Upper lobe of left lung (tissue), 4 donors: ENCODE measurements at regions not wholly inside any gene's neighbourhood (a gene's known extent, or its start where the extent isn't known, plus 50 kb on each side); places are given as distances from the start of the nearest gene placed in this dataset.

Experiments used
- EP300 ChIP-seq, 4 donors: sonication (generic); formaldehyde crosslinking; IDR thresholded peaks; one replicate each; pipeline ENCODE4 v1.5.1; 2017; ENCODE audit warnings: antibody characterized with exemption in 4 of 4, control low read depth in 2 of 4
- POLR2A ChIP-seq, 4 donors: fragments of 450-650 bp; IDR thresholded peaks; one replicate each; pipeline ENCODE4 v1.5.1; 2016 to 2017; ENCODE audit warnings: antibody characterized with exemption in 4 of 4, mild to moderate bottlenecking in 2 of 4
- POLR2AphosphoS5 ChIP-seq, 2 donors: sonication (generic); formaldehyde crosslinking; IDR thresholded peaks; one replicate each; pipeline ENCODE4 v1.5.1; 2017; ENCODE audit warnings: antibody characterized with exemption in 2 of 2
- TF ChIP-seq, protein P1 (sequence below), 6 experiments: fragments of 450-650 bp in 4 of 6; fragments of 200-600 bp in 2 of 6; sonication (generic) in 2 of 6; IDR thresholded peaks; one replicate each; pipeline ENCODE4 v1.5.1; 2016 to 2019; ENCODE audit warnings: antibody characterized with exemption in 6 of 6

DNA sequence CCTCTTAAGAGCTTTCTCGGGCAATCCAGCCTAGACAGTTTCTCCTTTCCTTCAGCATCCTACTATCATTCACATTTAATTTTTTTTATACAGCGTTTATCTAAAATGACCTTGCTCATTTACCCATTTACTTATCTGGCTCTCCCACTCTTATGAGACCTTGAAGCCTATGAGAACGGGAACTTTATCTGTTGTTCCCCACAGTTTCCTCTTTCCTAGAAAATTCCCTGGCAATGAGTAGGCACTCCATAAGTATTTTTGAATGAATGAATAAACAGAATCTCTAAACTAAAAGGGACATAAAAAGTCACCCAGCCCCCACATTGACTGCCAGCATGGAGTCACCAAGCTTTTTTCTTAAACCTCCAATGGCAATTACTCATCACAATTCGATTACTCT, 353.2 kb downstream of the METTL4 start:
- TF ChIP-seq, protein P1, sequence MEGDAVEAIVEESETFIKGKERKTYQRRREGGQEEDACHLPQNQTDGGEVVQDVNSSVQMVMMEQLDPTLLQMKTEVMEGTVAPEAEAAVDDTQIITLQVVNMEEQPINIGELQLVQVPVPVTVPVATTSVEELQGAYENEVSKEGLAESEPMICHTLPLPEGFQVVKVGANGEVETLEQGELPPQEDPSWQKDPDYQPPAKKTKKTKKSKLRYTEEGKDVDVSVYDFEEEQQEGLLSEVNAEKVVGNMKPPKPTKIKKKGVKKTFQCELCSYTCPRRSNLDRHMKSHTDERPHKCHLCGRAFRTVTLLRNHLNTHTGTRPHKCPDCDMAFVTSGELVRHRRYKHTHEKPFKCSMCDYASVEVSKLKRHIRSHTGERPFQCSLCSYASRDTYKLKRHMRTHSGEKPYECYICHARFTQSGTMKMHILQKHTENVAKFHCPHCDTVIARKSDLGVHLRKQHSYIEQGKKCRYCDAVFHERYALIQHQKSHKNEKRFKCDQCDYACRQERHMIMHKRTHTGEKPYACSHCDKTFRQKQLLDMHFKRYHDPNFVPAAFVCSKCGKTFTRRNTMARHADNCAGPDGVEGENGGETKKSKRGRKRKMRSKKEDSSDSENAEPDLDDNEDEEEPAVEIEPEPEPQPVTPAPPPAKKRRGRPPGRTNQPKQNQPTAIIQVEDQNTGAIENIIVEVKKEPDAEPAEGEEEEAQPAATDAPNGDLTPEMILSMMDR (IDR thresholded peaks at IDR 0.05) = no peak
- no peak for TF ChIP-seq POLR2AphosphoS5 (IDR thresholded peaks at IDR 0.05)
- TF ChIP-seq POLR2A (IDR thresholded peaks at IDR 0.05) = no peak
- no peak for TF ChIP-seq EP300 (IDR thresholded peaks at IDR 0.05)
